GM12878 (cell line): ENCODE measurements at regions not wholly inside any gene's neighbourhood (a gene's known extent, or its start where the extent isn't known, plus 50 kb on each side); places are given as distances from the start of the nearest gene placed in this dataset.

Source experiments
- PKNOX1 ChIP-seq: fragments of 450-650 bp; IDR thresholded peaks from 2 replicates; pipeline ENCODE4 v1.6.1; 2016; ENCODE audit warnings: mild to moderate bottlenecking
- YBX1 ChIP-seq: fragments of 450-650 bp; IDR thresholded peaks from 2 replicates; pipeline ENCODE4 v1.6.1; 2016; ENCODE audit warnings: antibody characterized with exemption

GRCh38 chr21:35922618-35923017 lies 137.7 kb downstream of the SETD4 start:
- TF ChIP-seq PKNOX1 (no peak), YBX1 (no peak)
